CD4-positive, alpha-beta T cell treated with Interleukin-4 for 1 hour (primary cell): ENCODE measurements at regions not wholly inside any gene's neighbourhood (a gene's known extent, or its start where the extent isn't known, plus 50 kb on each side); places are given as distances from the start of the nearest gene placed in this dataset.

Source experiments
- DNase-seq, 2 donors: peaks; one replicate each; pipeline ENCODE4 v3.0.0-alpha.2; 2020 to 2022

DNA sequence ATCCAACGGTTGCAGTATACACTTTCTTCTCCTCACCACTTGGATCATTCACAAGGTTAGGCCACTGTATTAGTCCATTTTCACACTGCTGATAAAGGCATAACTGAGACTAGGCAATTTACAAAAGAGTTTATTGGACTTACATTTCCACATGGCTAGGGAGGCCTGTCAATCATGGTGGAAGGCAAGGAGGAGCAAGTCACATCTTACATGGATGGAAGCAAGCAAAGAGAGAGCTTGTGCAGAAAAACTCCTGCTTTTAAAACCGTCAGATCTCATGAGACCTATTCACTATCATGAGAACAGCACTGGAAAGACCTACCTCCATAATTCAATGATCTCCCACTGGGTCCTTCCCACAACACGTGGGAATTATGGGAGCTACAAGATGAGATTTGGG, 81.8 kb upstream of the DAP start:
- DNase-seq, result no peak

DNA sequence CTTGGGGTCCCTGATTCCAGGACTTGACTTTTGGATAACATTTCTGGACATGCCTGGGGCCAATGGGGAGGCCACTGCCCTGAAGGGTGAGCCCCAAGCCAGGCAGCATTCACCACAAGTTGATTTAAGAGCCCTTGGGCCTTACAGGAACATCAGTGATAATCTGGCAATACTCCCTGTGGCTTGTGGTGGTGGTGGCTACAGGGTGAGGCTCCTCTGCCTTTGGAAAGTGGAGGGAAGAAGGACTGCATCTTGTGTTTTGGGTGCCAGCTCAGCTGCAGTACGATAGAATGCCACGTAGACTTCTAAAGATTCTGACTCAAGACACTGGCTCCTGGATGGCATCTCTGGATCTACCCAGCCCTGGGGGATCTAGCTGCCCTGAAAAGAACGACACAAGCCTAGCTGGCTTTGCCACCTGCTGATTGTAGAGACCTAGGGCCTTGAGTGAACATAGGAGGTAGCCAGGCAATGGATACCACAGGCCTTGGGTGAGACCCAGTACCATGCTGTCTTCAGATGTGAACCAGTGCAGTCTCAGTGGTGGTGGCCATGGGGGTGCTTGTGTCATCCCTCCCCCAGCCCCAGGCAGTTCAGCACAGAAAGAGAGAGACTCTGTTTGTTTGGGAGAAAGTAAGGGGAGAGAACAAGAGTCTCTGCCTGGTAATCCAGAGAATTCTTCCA, 79.0 kb upstream of the DAP start:
- no peak for DNase-seq

DNA sequence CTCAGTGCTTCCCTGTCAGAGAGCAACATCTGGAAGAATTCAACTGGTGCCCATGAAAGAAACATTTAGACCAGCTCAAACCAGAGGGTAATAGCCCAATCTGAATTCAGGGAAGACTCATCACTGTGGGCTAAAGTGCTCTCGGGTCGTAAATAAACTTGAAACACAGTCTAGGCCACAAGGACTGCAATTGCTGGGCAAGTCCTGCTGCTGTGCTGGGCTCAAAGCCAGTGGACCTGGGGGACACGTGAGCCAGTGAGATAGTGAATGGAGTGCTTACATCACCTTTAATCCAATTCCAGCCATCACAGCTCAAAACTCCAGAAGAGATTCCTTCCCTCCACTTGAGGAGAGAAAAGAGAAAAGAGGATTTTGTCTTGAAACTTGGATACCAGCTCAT, 78.1 kb upstream of the DAP start:
- DNase-seq, result no peak

DNA sequence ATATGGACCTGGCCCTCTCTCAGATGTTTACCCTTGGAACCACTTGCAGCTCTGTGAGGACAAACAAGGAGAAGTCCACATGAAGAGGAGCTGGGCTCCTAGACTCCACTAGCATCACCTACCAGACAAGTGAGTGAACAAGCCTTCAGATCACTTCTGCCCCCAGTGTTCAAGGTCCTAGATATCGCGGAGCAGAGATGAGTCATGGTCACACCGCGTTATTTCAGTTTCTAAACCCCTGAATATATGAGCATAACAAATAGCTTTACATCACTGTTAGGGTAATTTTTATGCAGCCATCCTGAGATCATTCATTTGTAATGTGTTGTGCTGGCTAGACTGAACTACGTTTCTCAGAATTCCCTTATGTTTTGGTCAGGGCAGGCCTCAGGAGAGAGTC, 77.0 kb upstream of the DAP start:
- DNase-seq, result no peak

DNA sequence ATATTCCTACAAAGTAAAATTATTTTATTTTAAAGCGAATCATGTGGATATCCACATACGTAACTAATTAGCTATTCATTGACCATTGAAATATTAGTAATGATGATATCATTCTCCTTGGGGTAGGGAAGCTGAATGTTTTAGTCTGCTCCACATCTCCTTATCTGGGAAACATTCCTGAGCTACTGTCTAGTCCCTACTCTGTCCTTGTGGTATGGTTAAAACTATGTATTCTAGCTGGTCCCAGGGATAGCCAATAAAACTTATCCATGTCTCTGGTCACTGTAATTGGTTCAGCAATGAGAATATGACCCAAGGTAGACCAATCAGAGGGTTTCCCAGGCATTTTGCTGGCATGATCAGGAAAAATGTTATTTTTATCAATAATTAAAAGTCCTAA, 76.0 kb upstream of the DAP start:
- DNase-seq, result no peak

DNA sequence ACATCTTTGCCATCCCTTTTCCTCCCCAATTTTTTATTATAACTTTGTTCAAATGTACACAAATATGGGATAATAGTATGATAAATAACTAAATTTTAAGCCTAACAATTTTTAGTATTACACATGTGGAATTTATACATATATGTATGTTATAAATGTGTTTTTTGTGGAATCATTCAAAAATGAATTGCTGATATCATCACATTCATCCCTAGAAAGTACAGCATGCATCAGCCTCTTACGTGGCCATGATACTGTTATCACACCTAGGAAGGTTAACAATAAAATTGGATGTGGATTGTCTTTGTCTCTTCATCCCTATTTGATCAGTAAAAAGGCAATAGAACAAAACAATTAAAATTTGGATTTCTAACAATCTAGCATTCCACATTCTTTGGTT, 73.7 kb upstream of the DAP start:
- no peak for DNase-seq

DNA sequence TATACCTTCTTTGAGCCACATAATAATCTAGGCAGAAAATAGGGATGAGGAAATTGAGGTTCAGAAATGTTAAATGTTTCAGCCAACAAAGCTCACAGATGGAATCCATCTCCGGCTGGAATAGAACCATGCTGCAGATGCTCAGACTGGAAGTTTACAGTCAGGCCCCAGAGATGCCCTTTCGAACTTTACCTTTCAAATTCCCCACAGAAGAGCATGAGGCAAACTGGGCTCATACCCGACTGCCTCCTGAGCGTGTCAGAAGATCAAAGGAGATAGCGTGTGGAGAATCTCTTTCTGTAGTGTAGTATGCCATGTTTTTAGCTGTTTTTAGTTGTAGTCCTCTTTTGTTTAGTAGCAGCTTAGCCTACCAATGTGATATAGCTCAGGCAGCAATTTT, 72.0 kb upstream of the DAP start:
- DNase-seq, result no peak

DNA sequence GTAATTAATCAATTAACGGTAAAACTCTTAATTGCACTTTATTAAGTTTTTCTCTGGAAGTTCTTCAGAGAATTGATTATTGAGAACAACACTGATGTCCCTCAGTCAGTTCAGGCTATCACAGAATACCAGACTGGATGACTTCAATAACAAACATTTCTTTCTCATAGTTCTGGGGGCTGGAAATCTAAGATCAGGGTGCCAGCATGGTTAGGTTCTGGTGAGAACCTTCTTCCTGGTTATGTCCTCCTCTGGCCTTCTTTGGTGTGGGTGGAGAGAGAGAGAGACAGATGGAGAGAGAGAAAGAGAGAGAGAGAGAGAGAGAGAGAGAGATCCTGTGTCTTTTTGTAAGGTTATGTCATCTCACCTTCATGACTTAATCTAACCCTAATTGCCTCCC, 71.4 kb upstream of the DAP start:
- no peak for DNase-seq

DNA sequence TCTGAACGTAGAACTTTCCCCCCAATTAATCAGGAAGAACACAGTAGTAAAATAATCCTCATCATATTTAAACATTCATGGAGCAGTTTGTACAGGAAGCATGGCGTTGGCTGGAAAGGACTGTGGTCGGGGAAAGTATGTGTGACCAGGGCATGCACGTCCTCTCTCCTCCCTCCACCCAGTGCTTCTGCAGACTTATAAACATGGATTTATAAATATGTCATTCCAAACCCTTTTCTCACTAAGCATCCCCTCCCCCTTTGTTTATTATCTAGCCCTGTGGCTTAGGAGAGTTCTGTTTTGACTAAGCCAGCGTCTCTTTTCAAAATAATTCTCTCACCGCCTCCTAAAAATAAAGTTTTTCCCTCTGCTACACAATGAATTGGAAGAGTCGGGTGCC, 70.4 kb upstream of the DAP start:
- no peak for DNase-seq

DNA sequence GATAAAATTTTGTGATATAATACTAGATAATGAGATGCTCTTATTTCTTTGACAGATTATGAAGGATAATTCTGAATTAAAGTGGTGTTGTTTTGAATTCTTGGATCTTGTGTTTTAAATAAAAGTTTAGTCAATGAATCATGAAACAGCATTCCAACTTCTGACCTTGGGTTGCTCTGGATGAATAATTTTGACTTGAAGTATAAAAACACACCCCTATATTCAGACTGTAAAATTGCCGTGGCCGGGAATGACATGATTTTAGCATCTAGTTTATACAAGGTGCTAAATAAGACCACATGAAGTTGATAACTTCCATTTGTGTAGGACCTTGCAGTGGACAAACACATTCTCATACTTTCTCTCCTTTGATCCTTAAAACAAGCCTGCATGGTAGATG, 67.2 kb upstream of the DAP start:
- DNase-seq, result no peak

DNA sequence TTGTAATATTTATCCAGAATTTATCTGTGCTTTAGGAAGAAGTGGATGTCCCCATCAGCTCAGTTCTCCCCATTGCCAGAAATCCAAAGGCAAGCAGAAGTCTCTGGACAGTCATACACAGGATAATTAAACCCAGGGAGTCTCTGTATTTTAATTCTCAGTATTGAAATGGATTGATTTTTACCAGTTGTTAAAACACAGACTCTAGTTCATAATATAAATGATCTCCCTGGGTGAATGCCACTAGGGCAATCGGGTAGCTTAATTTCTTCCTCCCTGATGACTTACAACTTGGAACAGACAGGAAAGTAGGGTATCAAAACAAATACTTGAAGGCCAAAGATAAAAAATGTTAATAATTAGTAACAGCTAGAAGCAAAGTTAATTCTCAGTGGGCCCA, 66.5 kb upstream of the DAP start:
- DNase-seq, result no peak

DNA sequence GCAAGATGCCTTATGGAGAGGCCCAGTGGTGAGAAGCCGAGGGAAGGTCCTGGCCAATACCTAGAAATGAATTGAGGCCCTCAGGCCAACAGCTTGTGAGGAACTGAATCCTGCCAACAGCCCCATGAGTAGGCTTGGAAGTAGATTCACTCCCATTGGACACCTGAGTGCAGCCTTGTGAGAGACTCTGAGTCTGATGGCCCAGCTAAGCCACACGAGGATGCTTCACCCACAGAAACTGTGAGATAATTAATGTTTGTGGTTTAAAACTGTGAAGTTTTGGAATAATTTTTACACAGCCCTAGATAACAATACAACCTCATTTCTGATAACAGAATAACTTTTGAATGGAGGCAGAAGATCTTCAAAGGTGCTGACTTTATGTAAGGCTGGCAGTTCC, 65.9 kb upstream of the DAP start:
- DNase-seq, result no peak

DNA sequence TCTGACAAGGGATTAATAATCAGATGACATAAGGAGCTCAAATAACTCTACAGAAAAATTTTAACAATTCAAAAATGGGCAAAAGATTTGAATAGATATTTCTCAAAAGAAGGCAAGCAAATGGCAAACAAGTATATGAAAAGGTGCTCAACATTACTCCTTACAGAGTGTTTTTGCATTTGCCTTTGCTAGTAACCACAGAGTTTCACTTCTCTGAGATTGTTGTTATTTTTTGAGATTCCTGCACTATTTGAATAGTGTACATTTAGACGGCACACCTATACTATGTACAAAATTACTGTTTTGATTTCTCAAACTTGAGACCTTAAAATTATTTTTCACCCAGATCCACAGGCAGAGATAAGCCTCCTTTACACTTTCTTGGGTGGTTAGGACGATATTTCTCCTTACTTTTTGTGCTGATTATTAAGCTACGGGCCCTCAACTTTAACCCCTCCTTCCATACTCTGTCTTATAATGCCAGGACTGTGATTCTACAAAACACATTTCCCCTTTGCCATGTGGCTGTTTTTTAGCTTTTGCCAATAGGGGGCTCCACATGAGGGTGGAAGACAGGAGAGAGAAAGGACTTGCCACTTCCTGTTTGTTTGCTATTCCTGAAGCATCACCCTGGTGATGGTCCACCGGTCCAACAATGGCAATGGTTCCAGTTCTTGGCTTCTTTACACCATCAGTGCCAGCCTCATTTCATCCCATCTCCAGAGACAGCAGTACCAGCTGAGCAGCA, 65.0 kb upstream of the DAP start:
- DNase-seq, result no peak

DNA sequence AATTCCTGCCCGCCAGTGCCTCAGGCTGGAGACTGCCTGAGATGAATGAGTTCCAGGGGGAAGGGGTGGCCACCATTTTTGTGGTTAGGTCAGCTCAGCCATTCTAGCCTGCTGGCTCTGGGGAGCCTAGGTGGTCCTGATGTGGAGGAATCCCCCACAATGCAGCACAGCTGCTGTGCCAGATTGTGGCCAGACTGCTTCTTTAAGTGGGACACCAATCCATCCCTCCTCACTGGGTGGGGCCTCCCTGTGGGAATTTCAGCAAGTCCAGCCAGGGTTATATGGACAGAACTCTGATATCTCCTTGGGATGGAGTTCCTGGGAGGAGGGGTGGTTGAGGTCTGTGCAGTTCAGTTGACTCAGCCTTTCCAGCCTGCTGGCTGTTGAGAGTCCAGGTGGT, 51.2 kb upstream of the DAP start:
- no peak for DNase-seq
